Activated naive CD4-positive, alpha-beta T cell treated with anti-CD3 and anti-CD28 coated beads for 36 hours (primary cell): ENCODE measurements at regions not wholly inside any gene's neighbourhood (a gene's known extent, or its start where the extent isn't known, plus 50 kb on each side); places are given as distances from the start of the nearest gene placed in this dataset.

Experiments used
- CTCF ChIA-PET: fragments of 350-600 bp; sonication (Branson Sonifier 250); formaldehyde crosslinking; loops from one replicate; lab custom pipeline; 2021; ENCODE audit warnings: antibody characterized with exemption; lab: Charles Lee
- DNase-seq: peaks from one replicate; pipeline ENCODE4 v3.0.0-alpha.2; 2020
- H3K27ac Mint-ChIP-seq: one replicate; pipeline ENCODE4 v1.8.0; 2021; ENCODE audit warnings: mild to moderate bottlenecking, mixed read lengths
- H3K27me3 Mint-ChIP-seq: one replicate; pipeline ENCODE4 v1.8.0; 2021; ENCODE audit warnings: low read depth, mixed read lengths
- H3K36me3 Mint-ChIP-seq: one replicate; pipeline ENCODE4 v1.8.0; 2021; ENCODE audit warnings: low read depth, mixed read lengths
- H3K4me1 Mint-ChIP-seq: one replicate; pipeline ENCODE4 v1.8.0; 2021; ENCODE audit warnings: low read depth, mixed read lengths
- H3K4me3 Mint-ChIP-seq: one replicate; pipeline ENCODE4 v1.8.0; 2021; ENCODE audit warnings: mild to moderate bottlenecking, moderate library complexity, mixed read lengths
- H3K9me3 Mint-ChIP-seq: one replicate; pipeline ENCODE4 v1.8.0; 2021; ENCODE audit warnings: mixed read lengths
- intact Hi-C: fragments of 100-400 bp; cut with micrococcal nuclease; formaldehyde crosslinking; loops from one replicate; pipeline ENCODE4 v1.15.1; 2023

GRCh38 chr10:65570143-65571010 is 1355.5 kb upstream of the LRRTM3 start:
- Mint-ChIP-seq H3K36me3 (no peaks in the 10 kb centered on the region), H3K27me3 (peaks cover 4% of the 10 kb centered on the region), H3K4me1 (no peaks in the 10 kb centered on the region), H3K9me3 (no peaks in the 10 kb centered on the region), H3K27ac (no peak overlapping the region), H3K4me3 (no peak overlapping the region)
- intact Hi-C loops, result no loop called here
- DNase-seq, result no peak
- CTCF ChIA-PET, result interaction anchor here (0.7 to 1.2 kb wide), 2 partner anchors 496 to 1121 kb away, joined by 5 to 6 read pairs; no protein-coding TSS in a partner anchor

- Mint-ChIP-seq H3K27me3 (peaks cover 4% of the 10 kb centered on the region), H3K4me1 (no peaks in the 10 kb centered on the region), H3K4me3 (no peak overlapping the region), H3K27ac (no peak overlapping the region), H3K9me3 (no peaks in the 10 kb centered on the region), H3K36me3 (no peaks in the 10 kb centered on the region)
- intact Hi-C loops, result no loop called here
- no peak for DNase-seq
- CTCF ChIA-PET, result interaction anchor here (0.7 to 1.2 kb wide), 2 partner anchors 496 to 1121 kb away, joined by 5 to 6 read pairs; no protein-coding TSS in a partner anchor
These were observed 1354.7 kb upstream of the LRRTM3 start for GRCh38 chr10:65571011-65571570.

- peaks cover 16% of the 10 kb centered on the region for H3K9me3 Mint-ChIP-seq
- CTCF ChIA-PET, result no interaction called here
These were observed 1344.3 kb upstream of the LRRTM3 start for GRCh38 chr10:65581426-65582026.

GRCh38 chr10:65602182-65602865 is 1323.5 kb upstream of the LRRTM3 start:
- DNase-seq, result no peak
- CTCF ChIA-PET, result no interaction called here
- H3K4me3 Mint-ChIP-seq, result no peak overlapping the region
- H3K9me3 Mint-ChIP-seq, result peaks cover 10% of the 10 kb centered on the region
- H3K27me3 Mint-ChIP-seq, result no peaks in the 10 kb centered on the region
- H3K4me1 Mint-ChIP-seq, result no peaks in the 10 kb centered on the region
- no peak overlapping the region for H3K27ac Mint-ChIP-seq
- no peaks in the 10 kb centered on the region for H3K36me3 Mint-ChIP-seq
- intact Hi-C loops, result no loop called here

More at GRCh38 chr10:65581426-65582026, 1344.3 kb upstream of the LRRTM3 start:
- Mint-ChIP-seq H3K27ac (no peak overlapping the region), H3K4me1 (no peaks in the 10 kb centered on the region), H3K36me3 (no peaks in the 10 kb centered on the region), H3K27me3 (no peaks in the 10 kb centered on the region), H3K4me3 (no peak overlapping the region)
- DNase-seq, result no peak
- intact Hi-C loops, result no loop called here

- Mint-ChIP-seq H3K36me3 (no peaks in the 10 kb centered on the region), H3K4me1 (no peaks in the 10 kb centered on the region), H3K4me3 (no peak overlapping the region), H3K27me3 (no peaks in the 10 kb centered on the region), H3K27ac (no peak overlapping the region), H3K9me3 (peaks cover 8% of the 10 kb centered on the region)
- intact Hi-C loops, result no loop called here
- no peak for DNase-seq
- CTCF ChIA-PET, result no interaction called here
These were observed 1314.2 kb upstream of the LRRTM3 start for GRCh38 chr10:65611592-65611991.

- Mint-ChIP-seq H3K27ac (no peak overlapping the region), H3K27me3 (no peaks in the 10 kb centered on the region), H3K9me3 (peaks cover 11% of the 10 kb centered on the region), H3K36me3 (no peaks in the 10 kb centered on the region), H3K4me1 (no peaks in the 10 kb centered on the region), H3K4me3 (no peak overlapping the region)
- CTCF ChIA-PET, result no interaction called here
- DNase-seq, result no peak
- intact Hi-C loops, result no loop called here
These were observed 1310.8 kb upstream of the LRRTM3 start for GRCh38 chr10:65614956-65615565.

GRCh38 chr10:65618126-65618525 is 1307.7 kb upstream of the LRRTM3 start:
- Mint-ChIP-seq H3K27me3 (no peaks in the 10 kb centered on the region), H3K36me3 (no peaks in the 10 kb centered on the region), H3K27ac (no peak overlapping the region), H3K9me3 (peaks cover 13% of the 10 kb centered on the region), H3K4me1 (no peaks in the 10 kb centered on the region), H3K4me3 (no peak overlapping the region)
- CTCF ChIA-PET, result no interaction called here
- intact Hi-C loops, result no loop called here
- DNase-seq, result no peak

- DNase-seq, result no peak
- CTCF ChIA-PET, result no interaction called here
- no peaks in the 10 kb centered on the region for H3K27me3 Mint-ChIP-seq
- no peaks in the 10 kb centered on the region for H3K4me1 Mint-ChIP-seq
- no peak overlapping the region for H3K4me3 Mint-ChIP-seq
- peaks cover 7% of the 10 kb centered on the region for H3K9me3 Mint-ChIP-seq
- intact Hi-C loops, result no loop called here
- no peaks in the 10 kb centered on the region for H3K36me3 Mint-ChIP-seq
- no peak overlapping the region for H3K27ac Mint-ChIP-seq
These were observed 1305.3 kb upstream of the LRRTM3 start for GRCh38 chr10:65620404-65621048.

GRCh38 chr10:65622608-65623007 is 1303.2 kb upstream of the LRRTM3 start:
- no peaks in the 10 kb centered on the region for H3K36me3 Mint-ChIP-seq
- H3K4me3 Mint-ChIP-seq, result no peak overlapping the region
- no peak overlapping the region for H3K27ac Mint-ChIP-seq
- H3K27me3 Mint-ChIP-seq, result no peaks in the 10 kb centered on the region
- CTCF ChIA-PET, result no interaction called here
- H3K4me1 Mint-ChIP-seq, result no peaks in the 10 kb centered on the region
- H3K9me3 Mint-ChIP-seq, result peaks cover 5% of the 10 kb centered on the region
- DNase-seq, result no peak
- intact Hi-C loops, result no loop called here

- no peak for DNase-seq
- CTCF ChIA-PET, result no interaction called here
- H3K36me3 Mint-ChIP-seq, result no peaks in the 10 kb centered on the region
- peaks cover 9% of the 10 kb centered on the region for H3K9me3 Mint-ChIP-seq
- H3K27me3 Mint-ChIP-seq, result no peaks in the 10 kb centered on the region
- H3K27ac Mint-ChIP-seq, result no peak overlapping the region
- intact Hi-C loops, result no loop called here
- H3K4me3 Mint-ChIP-seq, result no peak overlapping the region
- H3K4me1 Mint-ChIP-seq, result no peaks in the 10 kb centered on the region
These were observed 1297.2 kb upstream of the LRRTM3 start for GRCh38 chr10:65628493-65629139.

- H3K4me3 Mint-ChIP-seq, result no peak overlapping the region
- DNase-seq, result no peak
- H3K27ac Mint-ChIP-seq, result no peak overlapping the region
- H3K27me3 Mint-ChIP-seq, result no peaks in the 10 kb centered on the region
- intact Hi-C loops, result no loop called here
- no peaks in the 10 kb centered on the region for H3K4me1 Mint-ChIP-seq
- H3K36me3 Mint-ChIP-seq, result no peaks in the 10 kb centered on the region
- CTCF ChIA-PET, result no interaction called here
- H3K9me3 Mint-ChIP-seq, result peaks cover 4% of the 10 kb centered on the region
These were observed 1265.8 kb upstream of the LRRTM3 start for GRCh38 chr10:65660006-65660405.
